Osteoblast (primary cell): ENCODE measurements at regions not wholly inside any gene's neighbourhood (a gene's known extent, or its start where the extent isn't known, plus 50 kb on each side); places are given as distances from the start of the nearest gene placed in this dataset.

ENCODE experiments used
- DNase-seq: peaks from one replicate; pipeline ENCODE4 v3.0.0; 2011; ENCODE audit warnings: low spot score, mixed read lengths; ENCODE audit not compliant: insufficient read length; ENCODE audit errors: missing footprints
- H2AFZ ChIP-seq: 2 replicates; pipeline ENCODE4 v1.6.0; 2011; ENCODE audit warnings: mild to moderate bottlenecking, low read length
- H3K27ac ChIP-seq: 2 replicates; pipeline ENCODE4 v1.5.1; 2011; ENCODE audit warnings: mild to moderate bottlenecking, low read depth, low read length, moderate library complexity
- H3K27me3 ChIP-seq: 2 replicates; pipeline ENCODE4 v1.6.0; 2012; ENCODE audit warnings: mild to moderate bottlenecking, control low read depth, inconsistent platforms, low read length, moderate library complexity; ENCODE audit not compliant: insufficient read depth
- H3K36me3 ChIP-seq: 2 replicates; pipeline ENCODE4 v1.5.1; 2011; ENCODE audit warnings: mild to moderate bottlenecking, low read length, control low read depth, moderate library complexity; ENCODE audit not compliant: insufficient read depth
- H3K4me1 ChIP-seq: 2 replicates; pipeline ENCODE4 v1.5.1; 2011; ENCODE audit warnings: mild to moderate bottlenecking, low read length, control low read depth, moderate library complexity; ENCODE audit not compliant: insufficient read depth
- H3K4me2 ChIP-seq: 2 replicates; pipeline ENCODE4 v1.6.0; 2011; ENCODE audit warnings: mild to moderate bottlenecking, low read length; ENCODE audit not compliant: insufficient read depth
- H3K4me3 ChIP-seq: fragments of 200-600 bp; sonication (generic); 3 replicates; pipeline ENCODE4 v1.5.1; 2012; ENCODE audit warnings: mild to moderate bottlenecking, low read length, inconsistent platforms; ENCODE audit not compliant: insufficient read depth
- H3K79me2 ChIP-seq: 2 replicates; pipeline ENCODE4 v1.6.0; 2012; ENCODE audit warnings: mild to moderate bottlenecking, low read length, control low read depth, inconsistent platforms; ENCODE audit not compliant: insufficient read depth
- H3K9me3 ChIP-seq: 2 replicates; pipeline ENCODE4 v1.5.1; 2011; ENCODE audit warnings: low read depth, low read length, control low read depth
- H4K20me1 ChIP-seq: 2 replicates; pipeline ENCODE4 v1.6.0; 2012; ENCODE audit warnings: mild to moderate bottlenecking, low read length, control low read depth; ENCODE audit not compliant: insufficient read depth
- TF ChIP-seq, protein P1 (sequence below): IDR thresholded peaks from 2 replicates; pipeline ENCODE4 v1.5.1; 2011; ENCODE audit warnings: mild to moderate bottlenecking, low read depth, low read length, moderate library complexity; ENCODE audit errors: extremely low read depth

DNA sequence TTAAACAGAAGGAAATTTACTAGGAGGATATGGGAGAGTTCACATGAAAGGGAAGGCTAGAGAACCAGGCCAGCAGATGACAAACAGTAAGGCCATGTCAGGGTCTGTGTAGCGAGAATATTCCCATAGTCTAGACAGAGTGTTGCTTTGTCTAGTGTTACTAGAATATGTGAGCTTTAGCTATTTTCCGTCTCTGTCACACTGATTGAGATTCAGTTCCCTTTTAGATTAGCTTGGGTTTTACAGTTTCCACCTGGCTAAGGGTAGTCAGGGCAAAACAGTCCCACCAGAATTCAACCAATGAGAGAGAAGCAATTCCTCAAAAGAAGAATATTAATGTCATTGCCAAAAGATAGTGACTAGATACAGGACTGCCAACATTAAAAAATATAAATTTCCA is 82.8 kb upstream of the MDM1 start:
- Histone ChIP-seq H3K4me3 (no peak overlapping the region), H3K4me1 (peaks cover 37% of the 10 kb centered on the region), H3K36me3 (no peaks in the 10 kb centered on the region), H3K79me2 (no peaks in the 10 kb centered on the region), H3K27me3 (no peaks in the 10 kb centered on the region), H3K9me3 (no peaks in the 10 kb centered on the region), H3K4me2 (no peak overlapping the region), H3K27ac (no peak overlapping the region), H2AFZ (no peak overlapping the region), H4K20me1 (no peaks in the 10 kb centered on the region)
- DNase-seq: no peak
- TF ChIP-seq, protein P1, sequence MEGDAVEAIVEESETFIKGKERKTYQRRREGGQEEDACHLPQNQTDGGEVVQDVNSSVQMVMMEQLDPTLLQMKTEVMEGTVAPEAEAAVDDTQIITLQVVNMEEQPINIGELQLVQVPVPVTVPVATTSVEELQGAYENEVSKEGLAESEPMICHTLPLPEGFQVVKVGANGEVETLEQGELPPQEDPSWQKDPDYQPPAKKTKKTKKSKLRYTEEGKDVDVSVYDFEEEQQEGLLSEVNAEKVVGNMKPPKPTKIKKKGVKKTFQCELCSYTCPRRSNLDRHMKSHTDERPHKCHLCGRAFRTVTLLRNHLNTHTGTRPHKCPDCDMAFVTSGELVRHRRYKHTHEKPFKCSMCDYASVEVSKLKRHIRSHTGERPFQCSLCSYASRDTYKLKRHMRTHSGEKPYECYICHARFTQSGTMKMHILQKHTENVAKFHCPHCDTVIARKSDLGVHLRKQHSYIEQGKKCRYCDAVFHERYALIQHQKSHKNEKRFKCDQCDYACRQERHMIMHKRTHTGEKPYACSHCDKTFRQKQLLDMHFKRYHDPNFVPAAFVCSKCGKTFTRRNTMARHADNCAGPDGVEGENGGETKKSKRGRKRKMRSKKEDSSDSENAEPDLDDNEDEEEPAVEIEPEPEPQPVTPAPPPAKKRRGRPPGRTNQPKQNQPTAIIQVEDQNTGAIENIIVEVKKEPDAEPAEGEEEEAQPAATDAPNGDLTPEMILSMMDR: no peak

DNA sequence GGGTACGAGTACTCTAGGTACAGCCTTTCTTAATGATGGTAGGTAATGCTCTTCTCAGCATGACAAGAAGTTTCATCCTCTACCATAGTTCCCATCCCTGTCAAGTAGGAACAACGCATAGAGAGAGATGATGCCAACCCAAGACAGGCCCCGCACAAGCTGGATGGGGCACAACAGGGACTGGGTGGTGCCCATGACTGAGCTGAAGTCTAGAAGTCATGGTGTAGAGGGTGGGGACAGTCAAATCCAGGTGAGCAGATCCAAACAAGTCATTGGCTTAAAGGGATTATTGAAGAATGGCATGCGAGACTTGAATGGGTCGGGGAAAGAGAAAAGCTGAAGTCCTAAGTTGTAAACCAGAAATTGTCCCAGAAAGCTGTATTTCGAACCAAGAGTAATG is 84.2 kb upstream of the MDM1 start:
- H3K27me3 ChIP-seq: no peaks in the 10 kb centered on the region
- peak overlapping the region; percentile 9 for H3K27ac ChIP-seq
- no peaks in the 10 kb centered on the region for H3K9me3 ChIP-seq
- TF ChIP-seq, protein P1: no peak
- H3K4me3 ChIP-seq: no peak overlapping the region
- H3K36me3 ChIP-seq: no peaks in the 10 kb centered on the region
- H4K20me1 ChIP-seq: no peaks in the 10 kb centered on the region
- no peaks in the 10 kb centered on the region for H3K79me2 ChIP-seq
- H3K4me1 ChIP-seq: peaks cover 37% of the 10 kb centered on the region
- DNase-seq: no peak
- no peak overlapping the region for H3K4me2 ChIP-seq
- H2AFZ ChIP-seq: no peak overlapping the region

DNA sequence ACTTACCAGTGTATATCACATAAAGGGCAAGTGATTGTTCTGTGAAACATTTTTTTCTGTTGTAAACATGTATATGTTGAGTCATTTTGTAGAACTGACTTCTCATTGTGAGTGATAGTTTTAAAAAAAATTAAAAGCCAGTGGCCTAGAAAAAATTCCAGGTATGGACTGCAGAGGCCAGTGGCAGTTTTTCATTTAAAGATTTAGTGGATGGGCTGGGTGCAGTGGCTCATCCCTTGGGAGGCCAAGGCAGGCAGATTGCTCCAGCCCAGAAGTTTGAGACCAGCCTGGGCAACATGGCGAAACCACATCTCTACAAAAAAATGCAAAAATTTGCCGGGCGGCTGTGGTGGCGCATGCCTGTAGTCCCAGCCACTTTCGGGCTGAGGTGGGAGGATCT is 84.7 kb upstream of the MDM1 start:
- Histone ChIP-seq H3K79me2 (no peaks in the 10 kb centered on the region), H3K9me3 (no peaks in the 10 kb centered on the region), H3K4me1 (peaks cover 37% of the 10 kb centered on the region), H3K36me3 (no peaks in the 10 kb centered on the region), H3K27ac (peak overlapping the region; percentile 9), H3K27me3 (no peaks in the 10 kb centered on the region), H3K4me2 (no peak overlapping the region), H2AFZ (no peak overlapping the region), H3K4me3 (no peak overlapping the region), H4K20me1 (no peaks in the 10 kb centered on the region)
- TF ChIP-seq, protein P1: no peak
- DNase-seq: no peak

DNA sequence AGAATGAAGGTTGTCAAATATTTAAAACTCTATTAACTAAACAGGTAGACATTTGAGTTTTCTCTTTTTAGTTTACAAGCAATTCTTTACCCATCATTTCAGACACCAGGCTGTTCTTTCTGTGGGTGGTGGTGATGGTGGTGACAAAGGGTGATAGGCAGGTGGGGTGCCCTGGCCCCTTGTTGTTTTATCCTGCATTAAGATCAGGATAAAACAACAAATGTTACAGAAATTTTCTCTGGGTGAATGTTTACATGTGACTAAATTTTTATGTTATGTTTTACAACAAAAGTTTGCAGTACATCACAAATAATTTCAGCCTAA is 85.9 kb upstream of the MDM1 start:
- H2AFZ ChIP-seq: no peak overlapping the region
- no peaks in the 10 kb centered on the region for H3K79me2 ChIP-seq
- no peak overlapping the region for H3K4me2 ChIP-seq
- no peak overlapping the region for H3K27ac ChIP-seq
- TF ChIP-seq, protein P1: no peak
- H3K4me3 ChIP-seq: no peak overlapping the region
- no peak for DNase-seq
- no peaks in the 10 kb centered on the region for H4K20me1 ChIP-seq
- H3K36me3 ChIP-seq: no peaks in the 10 kb centered on the region
- H3K9me3 ChIP-seq: no peaks in the 10 kb centered on the region
- peaks cover 37% of the 10 kb centered on the region for H3K4me1 ChIP-seq
- no peaks in the 10 kb centered on the region for H3K27me3 ChIP-seq
